HG03432 (cell line): ENCODE measurements at regions not wholly inside any gene's neighbourhood (a gene's known extent, or its start where the extent isn't known, plus 50 kb on each side); places are given as distances from the start of the nearest gene placed in this dataset.

Experiments used
- ATAC-seq: cut with Tn5 transposase; IDR thresholded peaks from one replicate; pipeline ENCODE4 v1.9.1; 2021; ENCODE audit warnings: mild to moderate bottlenecking, moderate library complexity; ENCODE audit not compliant: unreplicated experiment

GRCh38 chr10:131808370-131808930 lies 92.4 kb upstream of the PPP2R2D start:
- ATAC-seq = no peak

- ATAC-seq = no peak
These were observed 90.6 kb upstream of the PPP2R2D start for GRCh38 chr10:131810036-131810804.

- no peak for ATAC-seq
These were observed 89.8 kb upstream of the PPP2R2D start for GRCh38 chr10:131810805-131811629.

GRCh38 chr10:131811630-131812403 lies 89.0 kb upstream of the PPP2R2D start:
- ATAC-seq = no peak

GRCh38 chr10:131812736-131813604 lies 87.8 kb upstream of the PPP2R2D start:
- ATAC-seq = no peak

GRCh38 chr10:131814567-131815265 lies 86.1 kb upstream of the PPP2R2D start:
- ATAC-seq = no peak

GRCh38 chr10:131815266-131816156 lies 85.3 kb upstream of the PPP2R2D start:
- no peak for ATAC-seq

GRCh38 chr10:131816157-131816775 lies 84.5 kb upstream of the PPP2R2D start:
- no peak for ATAC-seq

GRCh38 chr10:131816941-131817700 lies 83.7 kb upstream of the PPP2R2D start:
- ATAC-seq = no peak

GRCh38 chr10:131817866-131818509 lies 82.8 kb upstream of the PPP2R2D start:
- ATAC-seq = no peak

- no peak for ATAC-seq
These were observed 82.1 kb upstream of the PPP2R2D start for GRCh38 chr10:131818510-131819234.

GRCh38 chr10:131819241-131820072 lies 81.4 kb upstream of the PPP2R2D start:
- no peak for ATAC-seq

- no peak for ATAC-seq
These were observed 80.2 kb upstream of the PPP2R2D start for GRCh38 chr10:131820626-131821025.

- ATAC-seq = no peak
These were observed 79.3 kb upstream of the PPP2R2D start for GRCh38 chr10:131821378-131822012.
